ENCODE measurements at regions not wholly inside any gene's neighbourhood (a gene's known extent, or its start where the extent isn't known, plus 50 kb on each side); places are given as distances from the start of the nearest gene placed in this dataset.

DNA sequence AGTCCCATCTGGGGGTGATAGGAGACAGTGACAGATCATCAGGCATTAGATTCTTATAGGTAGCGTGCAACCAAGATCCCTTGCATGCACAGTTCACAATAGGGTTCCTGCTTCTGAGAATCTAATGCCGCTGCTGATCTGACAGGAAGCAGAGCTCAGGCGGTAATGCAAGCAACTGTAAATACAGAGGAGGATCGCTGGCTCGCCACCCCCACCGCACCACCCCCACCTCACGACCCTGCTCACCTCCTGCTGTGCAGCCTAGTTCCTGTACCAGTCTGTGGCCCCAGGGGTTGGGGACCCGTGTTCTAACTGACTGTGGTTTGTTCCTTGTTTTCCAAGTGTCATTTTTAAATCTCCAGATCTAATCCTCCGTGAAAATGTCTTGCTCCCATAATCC lies 89.0 kb upstream of the MAPK10 start:
- Histone ChIP-seq H3K4me3 (no peak overlapping the region), H3K4me1 (no peaks in the 10 kb centered on the region), H3K36me3 (no peaks in the 10 kb centered on the region), H3K27ac (no peak overlapping the region), H3K9me3 (no peaks in the 10 kb centered on the region), H3K27me3 (no peaks in the 10 kb centered on the region)
- no peak for TF ChIP-seq CTCF (IDR thresholded peaks at IDR 0.05)
- no peak for TF ChIP-seq POLR2A (IDR thresholded peaks at IDR 0.05)
- no peak for DNase-seq

GRCh38 chr4:86449746-86450588 lies 90.1 kb upstream of the MAPK10 start:
- Histone ChIP-seq H3K9me3 (no peaks in the 10 kb centered on the region), H3K27ac (no peak overlapping the region), H3K27me3 (no peaks in the 10 kb centered on the region), H3K36me3 (no peaks in the 10 kb centered on the region), H3K4me3 (no peak overlapping the region), H3K4me1 (no peaks in the 10 kb centered on the region)
- TF ChIP-seq POLR2A (IDR thresholded peaks at IDR 0.05) (no peak), CTCF (IDR thresholded peaks at IDR 0.05) (no peak)
- no peak for DNase-seq

DNA sequence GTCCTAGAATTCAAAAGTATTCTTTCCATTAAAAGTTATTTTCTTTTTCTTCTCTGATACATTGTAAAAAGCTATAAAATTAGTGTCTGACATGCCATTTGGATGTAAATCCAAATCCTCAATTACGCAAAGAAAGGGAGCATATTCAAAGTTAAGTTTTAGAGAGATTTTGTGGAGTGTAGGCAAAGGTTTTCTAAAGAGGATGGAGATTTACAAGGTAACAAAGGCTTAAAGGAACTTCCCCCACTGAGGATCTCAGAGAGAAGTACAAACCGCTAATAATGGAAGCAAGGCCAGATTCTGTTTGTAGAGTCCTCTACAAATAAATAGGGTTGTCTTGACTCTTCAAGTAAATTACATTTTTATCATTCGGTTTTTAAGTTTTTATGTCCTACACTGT lies 91.0 kb upstream of the MAPK10 start:
- no peak for TF ChIP-seq POLR2A (IDR thresholded peaks at IDR 0.05)
- TF ChIP-seq CTCF (IDR thresholded peaks at IDR 0.05), result no peak

GRCh38 chr4:86451560-86452330 lies 91.9 kb upstream of the MAPK10 start:
- H3K9me3 ChIP-seq, result no peaks in the 10 kb centered on the region
- peak overlapping the region in 2 of 4 donors; percentile 7 to 39 for H3K4me3 ChIP-seq
- no peaks in the 10 kb centered on the region for H3K4me1 ChIP-seq
- H3K36me3 ChIP-seq, result no peaks in the 10 kb centered on the region
- no peak for TF ChIP-seq POLR2A (IDR thresholded peaks at IDR 0.05)
- no peak for TF ChIP-seq CTCF (IDR thresholded peaks at IDR 0.05)
- no peaks in the 10 kb centered on the region for H3K27me3 ChIP-seq
- H3K27ac ChIP-seq, result peak overlapping the region in 2 of 4 donors; percentile 44 to 77
- DNase-seq, result no peak

More for the DNA sequence above, 91.0 kb upstream of the MAPK10 start:
- Histone ChIP-seq H3K27ac (no peak overlapping the region), H3K27me3 (no peaks in the 10 kb centered on the region), H3K36me3 (no peaks in the 10 kb centered on the region), H3K4me3 (no peak overlapping the region), H3K9me3 (no peaks in the 10 kb centered on the region), H3K4me1 (no peaks in the 10 kb centered on the region)
- no peak for DNase-seq

DNA sequence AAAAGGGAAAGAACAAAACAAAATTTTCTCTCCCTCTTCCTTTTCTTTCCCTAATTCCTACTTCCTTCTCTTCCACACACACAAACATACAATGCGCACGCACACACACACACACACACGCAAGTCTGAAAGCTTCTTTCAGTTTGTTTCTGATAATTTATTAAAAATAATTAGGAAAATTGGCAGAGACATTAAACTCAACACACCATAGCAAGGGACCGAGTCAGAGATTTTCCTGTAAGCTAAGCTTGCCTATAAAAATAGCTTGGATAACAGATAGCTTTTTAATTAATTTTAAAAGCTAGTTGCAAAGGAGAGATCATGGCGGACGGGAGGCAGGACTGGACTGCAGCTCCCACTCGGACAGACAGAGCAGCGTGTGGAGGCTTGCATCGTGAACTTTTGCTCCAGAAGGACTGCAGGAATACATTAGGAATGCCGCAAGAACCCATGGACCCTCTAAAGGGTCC lies 92.6 kb upstream of the MAPK10 start:
- peak overlapping the region; percentile 18 to 40 (median 29) for H3K4me3 ChIP-seq
- H3K9me3 ChIP-seq, result no peaks in the 10 kb centered on the region
- no peak for TF ChIP-seq POLR2A (IDR thresholded peaks at IDR 0.05)
- no peak for TF ChIP-seq CTCF (IDR thresholded peaks at IDR 0.05)

More for the DNA sequence above, 92.6 kb upstream of the MAPK10 start:
- Histone ChIP-seq H3K4me1 (no peaks in the 10 kb centered on the region), H3K27me3 (no peaks in the 10 kb centered on the region), H3K36me3 (no peaks in the 10 kb centered on the region), H3K27ac (peak overlapping the region; percentile 34 to 77 (median 56))
- no peak for DNase-seq

All from Peyer's patch (tissue), 4 donors.